Stomach (tissue), 4 donors: ENCODE measurements at regions not wholly inside any gene's neighbourhood (a gene's known extent, or its start where the extent isn't known, plus 50 kb on each side); places are given as distances from the start of the nearest gene placed in this dataset.

Experiments
- CTCF ChIP-seq, 7 experiments: fragments of 450-650 bp in 4 of 7; fragments of 200-600 bp in 3 of 7; sonication (generic) in 3 of 7; IDR thresholded peaks; one replicate each; pipeline ENCODE4 v1.5.1; 2016 to 2019; ENCODE audit warnings: antibody characterized with exemption in 7 of 7, control low read depth in 2 of 7, mild to moderate bottlenecking in 1 of 7
- EP300 ChIP-seq: sonication (generic); formaldehyde crosslinking; IDR thresholded peaks from one replicate; pipeline ENCODE4 v1.6.1; 2017; ENCODE audit warnings: antibody characterized with exemption
- POLR2A ChIP-seq, 4 donors: fragments of 450-650 bp; IDR thresholded peaks; one replicate each; pipeline ENCODE4 v1.6.1; 2016; ENCODE audit warnings: antibody characterized with exemption in 4 of 4, control low read depth in 2 of 4, mild to moderate bottlenecking in 1 of 4, moderate library complexity in 1 of 4
- POLR2AphosphoS5 ChIP-seq, 3 donors: sonication (generic); formaldehyde crosslinking; IDR thresholded peaks; one replicate each; pipeline ENCODE4 v1.6.1; 2016; ENCODE audit warnings: antibody characterized with exemption in 3 of 3

- TF ChIP-seq POLR2A (IDR thresholded peaks at IDR 0.05) (no peak), CTCF (IDR thresholded peaks at IDR 0.05) (no peak), EP300 (no peak), POLR2AphosphoS5 (IDR thresholded peaks at IDR 0.05) (no peak)
Measured at GRCh38 chr12:108053512-108053911, 75.6 kb upstream of the WSCD2 start.
